ENCODE measurements at regions not wholly inside any gene's neighbourhood (a gene's known extent, or its start where the extent isn't known, plus 50 kb on each side); places are given as distances from the start of the nearest gene placed in this dataset.
A peak's percentile ranks its signal among the peaks of the same experiment; 100 is the strongest.
"Not testable (repeated sequence)": the region's sequence is repeated elsewhere in the genome, so short reads cannot be mapped to it uniquely, and the experiment has no call there.

GRCh38 chr4:115956054-115956796 lies 842.8 kb upstream of the NDST4 start:
- FAIRE-seq; DNase-seq (ENCODE audit: low spot score): not testable (repeated sequence)

- FAIRE-seq: no peak
- DNase-seq (ENCODE audit: low spot score): no peak
These were observed 837.4 kb upstream of the NDST4 start for GRCh38 chr4:115950806-115951205.

- FAIRE-seq; DNase-seq (ENCODE audit: low spot score): not testable (repeated sequence)
These were observed 836.7 kb upstream of the NDST4 start for GRCh38 chr4:115949974-115950743.

GRCh38 chr4:115945026-115945425 lies 831.6 kb upstream of the NDST4 start:
- FAIRE-seq (peak; percentile 67), DNase-seq (ENCODE audit: low spot score) (peak; percentile 5)

GRCh38 chr4:115944146-115944905 lies 830.9 kb upstream of the NDST4 start:
- peak; percentile 40 for FAIRE-seq
- peak; percentile 13 for DNase-seq (ENCODE audit: low spot score)

- DNase-seq (ENCODE audit: low spot score) (no peak), FAIRE-seq (no peak)
These were observed 825.5 kb upstream of the NDST4 start for GRCh38 chr4:115938764-115939443.

GRCh38 chr4:115929373-115929772 lies 816.0 kb upstream of the NDST4 start:
- DNase-seq (ENCODE audit: low spot score) (no peak), FAIRE-seq (no peak)

- no peak for FAIRE-seq
These were observed 814.0 kb upstream of the NDST4 start for GRCh38 chr4:115927382-115927781.

GRCh38 chr4:115923152-115923551 lies 809.7 kb upstream of the NDST4 start:
- FAIRE-seq: no peak

More at GRCh38 chr4:115927382-115927781, 814.0 kb upstream of the NDST4 start:
- no peak for DNase-seq (ENCODE audit: low spot score)

GRCh38 chr4:115920637-115921036 lies 807.2 kb upstream of the NDST4 start:
- no peak for FAIRE-seq
- DNase-seq (ENCODE audit: low spot score): no peak

More at GRCh38 chr4:115923152-115923551, 809.7 kb upstream of the NDST4 start:
- DNase-seq (ENCODE audit: low spot score): no peak

- no peak for DNase-seq (ENCODE audit: low spot score)
- FAIRE-seq: no peak
These were observed 804.7 kb upstream of the NDST4 start for GRCh38 chr4:115918149-115918548.

GRCh38 chr4:115906428-115906827 lies 793.0 kb upstream of the NDST4 start:
- FAIRE-seq (no peak), DNase-seq (ENCODE audit: low spot score) (no peak)

- FAIRE-seq (no peak), DNase-seq (ENCODE audit: low spot score) (no peak)
These were observed 770.4 kb upstream of the NDST4 start for GRCh38 chr4:115883847-115884246.

GRCh38 chr4:115883231-115883630 lies 769.8 kb upstream of the NDST4 start:
- DNase-seq (ENCODE audit: low spot score) (no peak), FAIRE-seq (no peak)

- no peak for DNase-seq (ENCODE audit: low spot score)
- no peak for FAIRE-seq
These were observed 759.6 kb upstream of the NDST4 start for GRCh38 chr4:115873048-115873447.

GRCh38 chr4:115871596-115871995 lies 758.2 kb upstream of the NDST4 start:
- FAIRE-seq: no peak
- DNase-seq (ENCODE audit: low spot score): no peak

GRCh38 chr4:115866364-115866896 lies 753.0 kb upstream of the NDST4 start:
- no peak for FAIRE-seq
- DNase-seq (ENCODE audit: low spot score): no peak

GRCh38 chr4:115865736-115866135 lies 752.3 kb upstream of the NDST4 start:
- no peak for DNase-seq (ENCODE audit: low spot score)
- no peak for FAIRE-seq

- DNase-seq (ENCODE audit: low spot score) (no peak), FAIRE-seq (no peak)
These were observed 739.3 kb upstream of the NDST4 start for GRCh38 chr4:115852767-115853091.

GRCh38 chr4:115851918-115852766 lies 738.7 kb upstream of the NDST4 start:
- no peak for FAIRE-seq
- DNase-seq (ENCODE audit: low spot score): peak; percentile 29

Measured in urothelium cell line (cell line).